ENCODE measurements at regions not wholly inside any gene's neighbourhood (a gene's known extent, or its start where the extent isn't known, plus 50 kb on each side); places are given as distances from the start of the nearest gene placed in this dataset.

- no peak for DNase-seq
Observed at GRCh38 chr9:118985851-118986250, 383.4 kb downstream of the BRINP1 start.

DNA sequence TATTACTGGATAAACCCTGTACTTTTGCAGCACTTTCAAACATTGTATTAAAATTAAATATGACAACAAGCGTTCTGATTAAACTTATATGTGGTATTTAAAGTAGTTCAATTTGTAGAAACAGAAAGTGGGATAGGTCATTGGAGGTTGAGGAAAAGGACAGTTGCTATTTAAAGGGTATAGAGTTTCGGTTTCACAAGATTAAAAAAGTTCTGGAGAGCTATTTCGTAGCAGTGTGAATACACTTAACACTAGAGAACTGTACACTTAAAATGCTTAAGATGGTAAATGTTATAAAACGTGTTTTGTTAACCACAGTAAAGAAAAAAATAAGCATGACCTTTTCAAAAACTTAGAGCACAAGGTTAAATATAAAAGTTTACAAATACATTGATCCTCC is 382.1 kb downstream of the BRINP1 start:
- DNase-seq, result no peak

GRCh38 chr9:118990949-118991348 is 378.3 kb downstream of the BRINP1 start:
- DNase-seq, result no peak

DNA sequence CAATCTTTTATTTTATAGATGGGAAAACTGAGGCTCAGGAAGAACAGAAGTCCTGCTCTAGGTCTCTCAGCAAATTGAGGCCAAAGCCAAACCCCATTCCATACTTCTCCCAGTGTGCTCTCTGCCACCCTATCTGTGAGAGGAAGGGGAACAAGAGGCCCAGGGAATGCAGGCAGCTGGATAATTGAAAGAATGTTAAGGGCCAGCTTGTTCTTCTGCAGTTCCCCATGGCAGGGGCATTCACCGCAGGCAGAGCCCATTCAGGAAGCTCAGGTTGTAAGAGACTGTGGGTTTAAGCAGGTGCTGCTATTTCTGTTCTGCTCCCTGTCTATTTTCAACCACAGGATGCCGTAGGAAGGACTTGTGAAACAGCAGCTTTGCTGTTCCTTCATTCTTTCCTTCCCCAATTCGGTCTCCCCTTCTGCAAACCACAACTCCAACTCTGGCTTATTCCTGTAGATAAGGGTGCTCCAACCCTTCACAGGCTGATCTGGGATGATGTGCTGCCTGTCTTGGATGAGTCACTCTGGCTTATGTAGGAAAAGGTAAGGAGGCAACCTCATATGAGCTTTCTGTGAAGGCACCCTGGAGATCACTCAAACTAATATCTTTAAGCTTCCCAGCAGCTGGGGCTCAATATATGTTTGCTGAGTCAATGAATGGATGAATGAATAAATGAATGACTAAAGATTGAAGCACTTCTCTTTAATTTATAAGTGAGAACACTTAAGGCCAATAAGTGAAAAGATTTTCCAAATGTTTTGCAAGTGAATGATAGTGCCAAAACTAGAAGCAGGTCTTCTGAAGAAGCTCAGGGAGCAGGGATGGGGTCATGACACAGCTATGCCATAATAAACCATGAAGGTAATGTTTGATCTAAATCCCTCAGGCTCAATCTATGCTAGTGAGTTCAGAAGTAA is 377.6 kb downstream of the BRINP1 start:
- no peak for DNase-seq

- DNase-seq, result no peak
Observed at GRCh38 chr9:118992813-118993794, 376.1 kb downstream of the BRINP1 start.

GRCh38 chr9:118993965-118994364 is 375.3 kb downstream of the BRINP1 start:
- DNase-seq, result no peak

GRCh38 chr9:119002491-119002890 is 366.7 kb downstream of the BRINP1 start:
- DNase-seq, result no peak

DNA sequence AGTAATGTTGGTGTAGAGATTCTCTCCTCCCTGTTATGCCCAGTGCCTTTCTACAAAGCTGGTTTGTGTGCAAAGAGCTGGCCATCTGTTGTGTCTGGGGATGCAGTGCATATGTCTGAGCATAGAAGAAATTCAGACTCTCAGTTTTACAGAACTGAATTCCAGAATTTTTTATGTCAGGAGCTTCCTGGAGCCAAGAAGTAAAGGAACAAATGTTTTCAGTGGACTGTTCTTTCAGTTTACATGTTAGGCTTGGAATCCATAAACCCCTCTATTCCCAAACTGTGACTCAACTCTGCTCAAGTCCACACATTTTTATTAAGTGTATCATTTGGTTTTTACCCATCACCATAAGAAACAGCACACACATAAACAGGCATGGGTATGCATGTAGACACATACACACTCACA is 366.0 kb downstream of the BRINP1 start:
- no peak for DNase-seq

DNA sequence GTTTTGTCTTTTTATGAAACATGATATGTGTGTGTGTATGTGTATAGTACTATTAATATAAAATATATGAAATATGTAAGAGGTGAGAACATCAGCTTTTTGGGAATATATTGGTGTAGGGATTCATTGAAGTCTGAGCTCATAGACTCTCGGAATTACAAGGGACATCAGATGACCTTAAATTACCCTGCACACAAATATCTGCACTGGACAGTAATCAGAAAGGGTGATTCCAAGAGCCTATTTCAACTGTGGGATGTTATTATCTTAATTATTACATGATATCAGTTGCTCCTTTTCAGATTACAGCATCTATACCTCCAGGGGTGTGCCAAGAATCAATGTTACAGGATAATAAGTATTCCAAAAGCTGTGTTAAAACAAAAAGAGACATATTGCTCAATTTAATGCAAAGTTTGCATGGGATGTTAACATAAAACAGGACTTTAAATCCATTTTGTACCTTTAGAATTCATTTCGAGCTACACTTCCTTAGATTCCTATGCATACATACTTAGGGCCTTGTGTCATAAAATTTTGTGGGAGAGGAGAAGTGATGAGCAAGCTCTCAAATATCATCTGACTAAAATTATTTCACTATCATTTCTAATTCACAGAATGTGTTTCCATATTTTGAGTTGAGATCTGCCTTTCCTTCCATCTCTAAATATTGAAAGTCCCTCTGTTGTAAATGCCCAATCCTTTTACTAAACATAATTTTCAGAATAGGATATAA is 365.2 kb downstream of the BRINP1 start:
- no peak for DNase-seq

- DNase-seq, result no peak
Observed at GRCh38 chr9:119004618-119004990, 364.6 kb downstream of the BRINP1 start.

DNA sequence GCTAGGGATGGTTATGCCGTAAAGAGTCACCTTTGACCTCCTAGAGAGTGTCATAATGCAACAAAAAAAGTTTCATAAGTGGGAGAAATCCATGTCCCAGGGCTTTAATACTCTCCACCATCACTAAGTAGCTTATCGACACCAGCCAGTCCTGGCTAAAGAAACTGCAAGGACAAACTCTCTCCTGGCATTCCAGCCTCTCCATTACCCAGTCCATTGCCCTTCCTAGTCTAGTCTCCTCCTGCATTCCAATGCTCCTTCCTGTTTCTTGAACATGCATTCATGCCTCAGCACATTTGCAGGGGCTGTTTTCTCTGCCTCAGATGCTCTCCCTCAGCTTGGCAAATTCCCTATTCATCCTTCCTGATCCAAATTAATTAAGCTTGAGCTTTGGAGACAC is 364.1 kb downstream of the BRINP1 start:
- DNase-seq, result no peak

- DNase-seq, result no peak
Observed at GRCh38 chr9:119009249-119009648, 360.0 kb downstream of the BRINP1 start.

- DNase-seq, result no peak
Observed at GRCh38 chr9:119020284-119020683, 349.0 kb downstream of the BRINP1 start.

DNA sequence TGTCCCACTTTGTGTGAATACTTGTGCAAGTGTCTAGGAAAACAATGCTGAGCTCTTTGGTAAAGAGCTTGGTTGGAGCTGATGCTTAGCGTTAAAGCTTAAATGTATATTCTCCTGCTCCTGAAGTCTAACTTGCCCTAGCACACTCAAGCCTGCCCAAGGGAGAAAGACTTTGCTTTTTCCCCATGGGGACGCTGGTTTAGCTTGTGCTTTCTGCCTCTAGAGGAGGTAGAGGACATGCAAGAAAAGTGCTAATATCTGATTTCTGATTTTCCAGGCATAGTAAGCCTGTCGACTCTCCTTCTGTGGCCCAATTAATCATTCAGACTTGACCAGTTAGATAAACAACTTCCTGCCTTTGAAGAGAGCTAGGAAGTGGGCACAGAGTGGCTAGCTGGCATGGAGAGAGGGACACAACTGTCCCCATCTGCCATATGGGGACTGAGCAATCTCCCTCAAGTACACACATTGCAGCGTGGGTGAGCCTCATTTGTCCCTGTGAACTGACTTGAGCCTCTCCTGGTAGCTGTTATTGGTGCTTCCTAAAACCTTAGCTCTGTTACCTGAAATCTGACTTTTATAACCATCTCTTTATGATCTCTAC is 348.4 kb downstream of the BRINP1 start:
- DNase-seq, result no peak

- DNase-seq, result no peak
Observed at GRCh38 chr9:119026120-119026519, 343.1 kb downstream of the BRINP1 start.

- no peak for DNase-seq
Observed at GRCh38 chr9:119027901-119028699, 341.1 kb downstream of the BRINP1 start.

GRCh38 chr9:119029886-119030285 is 339.3 kb downstream of the BRINP1 start:
- no peak for DNase-seq

DNA sequence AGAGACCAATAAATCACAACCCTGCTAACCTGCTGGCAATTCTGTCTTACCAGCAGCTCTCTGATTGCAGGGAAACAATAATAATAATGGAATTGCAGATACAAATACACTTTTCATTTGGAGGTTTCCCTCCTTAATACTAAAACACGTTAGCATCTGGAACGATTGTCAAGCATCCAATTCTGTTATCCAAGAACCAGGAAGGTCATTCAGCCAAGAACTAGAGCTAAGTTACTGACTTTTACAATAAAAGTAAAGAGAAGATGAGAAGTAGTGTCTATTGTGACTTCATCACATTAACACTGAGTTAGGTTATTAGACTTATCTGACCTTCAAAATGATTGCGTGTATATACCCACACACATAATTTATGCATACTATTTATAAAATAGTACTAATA is 335.6 kb downstream of the BRINP1 start:
- no peak for DNase-seq

DNA sequence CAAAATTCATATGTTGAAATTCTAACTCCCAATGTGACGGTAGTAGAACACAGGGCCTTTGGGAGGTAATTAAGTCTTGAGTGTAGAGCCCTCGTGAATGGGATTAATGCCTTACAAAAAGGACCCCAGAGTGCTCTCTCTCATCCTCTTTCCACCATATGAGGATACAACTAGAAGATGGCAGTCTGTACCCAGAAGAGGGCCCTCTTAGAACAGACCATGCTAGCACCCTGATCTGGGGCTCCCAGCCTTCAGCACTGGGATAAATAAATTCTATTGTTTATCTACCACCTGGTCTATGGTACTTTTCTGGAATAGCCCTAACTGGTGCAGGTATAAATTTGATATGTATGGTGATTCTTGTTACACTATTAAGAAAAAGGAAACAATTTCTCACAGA is 332.3 kb downstream of the BRINP1 start:
- no peak for DNase-seq

DNA sequence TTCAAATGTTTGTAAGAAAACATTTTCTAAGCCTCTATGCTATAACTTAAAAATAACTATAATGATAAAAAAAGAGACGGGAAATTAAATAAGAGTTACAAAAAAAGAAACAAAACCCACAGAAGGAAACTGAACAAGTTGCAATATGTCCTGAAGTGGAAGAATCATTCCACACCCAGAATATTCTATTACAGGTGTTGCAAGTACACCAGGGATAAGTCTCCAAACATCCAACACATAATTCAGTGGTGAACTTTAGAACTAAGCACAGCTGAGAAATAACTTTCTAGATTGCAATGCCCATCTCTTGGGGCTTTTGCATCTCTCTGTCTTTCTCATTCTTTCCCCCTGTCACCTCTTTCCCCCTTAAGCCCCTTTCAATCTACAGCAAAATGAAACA is 325.2 kb downstream of the BRINP1 start:
- DNase-seq, result no peak

GRCh38 chr9:119044806-119045205 is 324.4 kb downstream of the BRINP1 start:
- no peak for DNase-seq
